CMK (cell line): ENCODE measurements at regions not wholly inside any gene's neighbourhood (a gene's known extent, or its start where the extent isn't known, plus 50 kb on each side); places are given as distances from the start of the nearest gene placed in this dataset.

Experiments used
- DNase-seq: peaks from one replicate; pipeline ENCODE4 v3.0.0-alpha.2; 2010; ENCODE audit warnings: low read depth

DNA sequence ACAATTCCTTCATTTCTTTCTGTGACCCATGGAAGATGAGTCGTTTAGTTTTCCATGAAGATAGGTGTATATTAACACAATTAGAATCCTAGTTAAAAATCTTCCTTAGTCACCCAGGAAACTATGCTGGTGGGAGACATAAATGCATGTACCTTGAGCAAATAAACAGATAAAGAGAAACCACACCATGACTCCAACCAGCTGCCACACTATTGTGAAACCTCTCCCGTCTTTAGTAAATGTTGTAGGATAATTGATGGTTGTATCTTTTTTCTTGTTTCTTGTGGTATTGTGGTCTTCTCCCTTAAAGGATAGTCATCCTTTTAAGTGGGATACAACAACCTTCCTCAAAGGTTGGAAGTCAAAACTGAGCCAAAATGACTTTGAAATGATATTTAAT lies 103.8 kb upstream of the LEF1 start:
- no peak for DNase-seq

DNA sequence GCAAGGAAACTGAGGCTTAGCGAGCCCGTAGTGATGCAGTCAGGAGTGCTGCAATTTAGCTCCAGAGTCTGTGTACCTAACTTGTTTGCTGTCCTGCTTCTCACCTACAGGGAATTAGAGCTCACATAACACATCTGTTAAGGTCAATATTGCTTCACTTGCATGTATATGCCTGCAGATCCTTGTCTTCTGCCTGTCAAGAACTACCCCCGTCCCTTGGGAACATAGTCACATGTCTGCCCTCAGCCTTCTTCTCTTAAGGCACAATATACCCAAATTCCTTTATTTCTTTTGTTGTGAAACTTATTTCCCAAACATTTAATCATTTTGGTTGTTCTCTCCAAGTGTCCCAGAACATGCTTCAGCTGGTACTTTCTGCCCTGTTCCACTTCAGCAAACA lies 103.3 kb upstream of the LEF1 start:
- no peak for DNase-seq

DNA sequence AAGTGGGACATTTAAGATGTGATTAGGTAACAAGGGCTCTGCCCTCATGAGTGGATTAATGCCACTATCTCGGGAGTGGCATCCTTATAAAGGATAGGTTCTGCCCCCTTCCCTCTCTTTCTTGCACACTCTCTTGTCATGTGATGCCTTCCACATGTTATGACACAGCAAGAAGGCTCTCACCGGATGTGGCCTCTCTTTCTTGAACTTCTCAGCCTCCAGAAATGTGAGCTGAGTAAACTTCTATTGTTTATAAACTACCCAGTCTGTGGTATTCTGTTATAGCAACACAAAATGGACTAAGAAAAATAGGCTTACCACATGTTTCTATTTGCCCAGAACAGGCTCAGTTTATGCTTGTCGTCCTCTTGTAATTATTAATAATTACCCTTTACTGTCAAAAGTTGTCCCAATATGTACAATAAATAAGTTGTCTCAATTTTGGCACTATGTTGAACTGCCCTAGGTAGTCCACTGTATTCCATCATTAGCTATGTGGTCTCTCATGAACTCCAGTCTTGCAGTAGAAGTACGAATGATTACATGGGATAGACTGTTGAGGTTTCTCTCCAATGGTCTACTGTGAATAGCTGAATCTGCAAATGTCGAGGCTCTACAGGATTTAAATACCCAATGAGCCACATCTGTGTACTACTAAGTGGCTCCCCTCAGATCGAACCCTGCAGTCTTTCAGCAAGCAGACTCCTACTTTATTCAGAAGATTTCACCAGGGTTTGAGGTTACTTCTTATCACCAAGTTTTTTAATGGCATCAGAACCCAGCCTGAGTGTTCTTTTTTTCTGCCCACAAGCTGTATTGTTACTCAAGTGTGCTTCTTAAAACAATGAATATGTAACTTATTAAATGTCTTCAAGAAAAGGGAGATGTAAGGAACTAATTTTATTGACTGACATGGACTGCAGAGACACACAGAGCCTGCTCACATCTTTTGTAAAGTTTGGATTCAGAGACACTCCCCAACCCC lies 102.0 kb upstream of the LEF1 start:
- no peak for DNase-seq

DNA sequence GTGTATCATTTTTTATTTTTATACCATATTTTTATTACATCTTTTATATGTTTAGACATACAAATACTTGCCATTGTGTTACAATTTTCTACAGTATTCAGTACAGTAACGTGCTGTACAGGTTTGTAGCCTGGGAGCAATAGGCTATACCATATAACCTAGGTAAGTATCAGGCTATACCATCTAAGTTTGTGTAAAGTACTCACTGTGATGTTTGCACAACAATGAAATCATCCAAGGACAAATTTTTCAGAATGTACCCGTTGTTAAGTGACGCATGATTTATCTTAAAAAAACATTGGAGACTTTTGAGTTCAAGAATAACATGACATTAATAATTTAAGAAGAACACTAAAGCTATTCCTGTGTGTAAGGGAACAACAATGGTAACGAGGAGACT lies 96.0 kb upstream of the LEF1 start:
- no peak for DNase-seq

DNA sequence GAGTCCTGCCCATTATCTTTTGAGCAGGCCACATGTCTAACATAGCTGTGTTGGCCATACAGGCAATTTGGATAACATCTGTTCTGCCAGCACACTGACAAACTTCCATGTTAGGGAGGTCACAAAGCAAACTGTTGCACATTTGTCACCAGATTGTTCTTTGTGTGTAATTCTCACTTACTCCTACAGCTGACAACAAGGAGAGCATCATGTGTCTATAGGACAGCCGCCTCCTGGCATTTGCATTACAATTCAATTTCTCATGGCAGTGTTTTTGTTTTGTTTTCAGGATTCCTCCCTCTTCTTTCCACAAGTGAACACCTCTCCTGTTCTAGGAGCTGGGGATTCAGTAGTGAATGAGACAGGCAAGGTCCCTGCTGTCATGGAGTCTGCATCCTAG lies 94.3 kb upstream of the LEF1 start:
- no peak for DNase-seq

DNA sequence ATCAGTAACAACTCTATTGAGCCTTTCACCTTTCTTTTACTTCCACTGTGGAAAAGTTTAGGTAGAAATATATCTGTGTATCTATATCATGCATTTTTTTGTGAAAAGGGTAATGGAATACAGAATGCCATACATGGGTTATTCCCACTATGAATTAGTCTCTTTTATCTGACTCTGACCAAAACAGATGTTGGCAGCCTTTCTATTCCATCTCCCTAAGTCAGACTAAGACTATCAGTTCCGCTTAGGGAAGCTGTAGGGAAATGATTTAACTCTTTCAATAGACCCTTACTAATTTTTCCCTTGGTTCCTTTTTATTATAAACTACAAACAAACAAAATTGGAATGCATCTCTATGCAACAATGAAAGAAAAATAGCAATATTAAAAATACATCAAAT lies 92.3 kb upstream of the LEF1 start:
- no peak for DNase-seq

DNA sequence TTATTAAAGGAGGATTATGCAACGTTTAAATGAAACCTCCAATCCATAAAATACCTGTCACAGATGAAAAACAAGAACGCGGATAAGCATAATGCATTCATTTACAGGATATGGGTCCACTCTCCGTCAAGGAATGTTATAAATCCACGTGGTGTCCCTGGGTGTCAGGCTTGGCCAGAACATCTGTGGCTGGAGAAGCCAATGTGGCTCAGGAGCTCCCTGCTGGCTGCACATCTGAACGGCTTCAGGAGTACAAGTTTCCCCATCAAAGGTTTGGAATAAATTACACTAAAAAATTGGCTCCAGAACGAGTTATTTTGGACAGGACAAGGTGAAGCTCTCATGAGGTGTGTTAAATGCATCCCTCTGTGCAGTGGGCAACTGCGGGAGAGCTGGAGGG lies 87.8 kb upstream of the LEF1 start:
- no peak for DNase-seq

DNA sequence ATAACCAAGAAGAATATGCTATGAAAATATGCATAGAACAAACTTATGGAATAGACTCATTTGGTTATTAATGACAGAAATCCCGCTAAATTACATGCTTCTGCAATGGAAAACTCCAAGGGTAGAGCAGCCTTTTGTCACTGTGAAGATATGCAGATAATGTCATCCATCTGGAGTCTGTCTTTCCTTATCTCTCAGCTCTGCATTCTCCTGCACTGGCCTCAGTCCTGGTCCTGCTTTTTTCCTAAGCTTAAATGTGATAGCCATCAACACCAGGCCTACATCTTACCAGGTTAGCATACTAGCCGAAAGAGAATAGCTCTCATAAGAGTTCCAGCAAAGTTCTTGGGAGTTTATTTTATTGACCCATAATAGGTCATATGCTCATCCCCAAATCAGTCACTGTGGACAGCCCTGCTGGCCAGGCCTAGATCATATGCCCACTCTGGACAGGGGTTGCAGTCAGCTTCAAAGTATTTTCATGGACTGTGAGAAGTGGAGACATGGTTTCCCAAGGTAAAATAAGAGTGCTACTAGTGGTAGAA lies 86.5 kb upstream of the LEF1 start:
- DNase-seq = no peak

DNA sequence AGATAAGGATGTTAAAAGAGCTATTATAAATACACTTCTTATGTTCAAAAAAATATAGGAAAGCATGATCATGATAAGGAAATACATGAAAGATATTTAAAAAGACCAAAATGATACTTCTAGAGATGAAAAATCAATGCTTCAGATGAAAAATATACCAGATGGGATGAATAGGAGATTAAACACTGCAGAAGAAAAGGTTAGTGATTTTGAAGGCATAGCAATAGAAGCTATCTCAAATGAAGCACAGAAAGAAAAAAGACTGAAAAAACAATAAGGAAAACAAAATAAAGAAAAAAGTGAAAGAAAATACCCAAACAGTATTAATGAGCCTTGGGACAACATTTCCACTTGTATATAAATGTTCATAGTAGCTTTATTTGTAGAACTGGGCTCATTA lies 80.7 kb upstream of the LEF1 start:
- DNase-seq = no peak

DNA sequence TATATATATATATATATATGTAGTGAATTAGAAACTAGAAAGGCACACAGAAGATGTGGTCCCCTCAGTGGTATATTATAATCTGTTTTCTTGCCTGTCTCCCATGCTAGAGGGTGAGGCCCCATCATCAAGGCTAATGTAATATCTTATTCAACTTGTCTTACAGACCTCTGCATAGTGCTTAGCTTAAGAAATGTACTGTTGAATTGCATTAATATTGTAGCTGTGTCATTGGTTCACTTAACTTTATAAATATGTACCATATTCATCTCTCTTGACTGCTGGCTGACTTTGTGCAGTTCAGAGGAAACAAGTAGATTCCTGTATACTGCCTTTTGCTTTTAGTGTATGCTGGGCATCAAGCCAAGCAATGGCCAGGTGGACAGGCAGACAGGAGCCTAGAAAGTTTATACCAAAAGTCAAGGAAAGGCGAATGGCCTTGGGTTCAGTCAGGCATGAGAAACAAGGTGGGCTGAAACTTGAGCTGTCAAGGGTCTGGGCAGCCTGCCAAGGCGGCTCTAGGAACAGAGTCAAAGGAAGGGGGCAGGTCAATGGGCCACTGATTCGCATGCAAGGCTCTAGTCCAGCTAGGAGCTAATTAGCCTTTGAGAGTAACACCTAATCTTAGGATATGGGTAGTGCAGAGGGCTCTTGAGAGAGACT lies 78.8 kb upstream of the LEF1 start:
- DNase-seq = no peak

DNA sequence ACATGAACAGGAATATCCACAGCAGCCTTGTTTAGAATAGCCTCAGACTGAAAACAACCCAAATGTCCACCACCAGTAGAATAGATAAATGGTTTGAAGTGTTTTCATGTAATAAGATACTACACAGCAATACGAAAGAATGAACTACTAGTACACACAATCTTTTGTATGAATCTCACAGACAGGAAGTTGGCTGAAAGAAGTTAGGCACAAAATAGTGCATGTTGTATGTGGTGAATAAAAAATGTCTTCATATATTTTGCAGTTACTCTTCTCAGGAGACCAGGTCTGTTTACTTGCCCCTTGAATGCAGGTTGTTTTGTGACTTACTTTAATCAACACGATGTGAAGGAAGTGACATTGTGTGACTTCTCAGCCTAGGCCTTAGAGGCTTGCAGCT lies 75.9 kb upstream of the LEF1 start:
- no peak for DNase-seq

DNA sequence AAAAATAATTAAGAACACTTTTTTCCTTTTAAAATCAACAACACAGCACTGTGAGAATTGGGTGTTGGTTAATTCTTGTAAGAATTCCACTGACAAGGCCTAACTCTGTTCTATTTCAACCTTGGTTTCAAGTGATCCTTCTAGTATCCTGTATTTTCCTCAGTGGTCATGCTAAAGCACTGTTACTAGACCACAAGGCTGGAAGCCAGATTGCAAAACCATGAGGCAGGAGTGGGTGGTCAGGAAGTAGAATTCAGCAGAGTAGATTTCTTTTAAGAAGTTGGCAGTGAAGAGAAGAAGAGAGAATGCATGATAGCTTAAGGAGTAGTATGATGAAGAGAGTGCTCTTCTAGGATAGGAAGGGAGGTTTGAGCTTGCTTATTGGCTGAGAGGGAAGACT lies 71.6 kb upstream of the LEF1 start:
- DNase-seq = no peak

DNA sequence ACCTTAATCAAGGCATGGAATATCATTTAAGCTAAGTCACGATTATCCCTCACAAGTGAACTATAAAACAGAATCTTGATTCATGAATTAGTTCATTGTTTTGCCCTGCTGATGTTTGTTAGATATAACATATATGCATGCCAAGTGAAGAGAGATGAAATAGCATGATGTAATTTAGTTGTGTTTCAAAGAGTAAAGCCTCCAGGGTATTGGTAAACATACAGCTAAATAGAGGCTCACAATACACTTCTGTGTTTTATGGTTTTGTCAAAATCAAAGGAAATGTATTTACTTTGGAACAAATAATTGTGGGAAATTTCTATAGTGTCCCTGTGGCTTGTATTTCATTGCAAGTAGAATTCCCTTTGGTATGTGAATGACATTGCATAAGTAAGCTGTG lies 69.0 kb upstream of the LEF1 start:
- no peak for DNase-seq

DNA sequence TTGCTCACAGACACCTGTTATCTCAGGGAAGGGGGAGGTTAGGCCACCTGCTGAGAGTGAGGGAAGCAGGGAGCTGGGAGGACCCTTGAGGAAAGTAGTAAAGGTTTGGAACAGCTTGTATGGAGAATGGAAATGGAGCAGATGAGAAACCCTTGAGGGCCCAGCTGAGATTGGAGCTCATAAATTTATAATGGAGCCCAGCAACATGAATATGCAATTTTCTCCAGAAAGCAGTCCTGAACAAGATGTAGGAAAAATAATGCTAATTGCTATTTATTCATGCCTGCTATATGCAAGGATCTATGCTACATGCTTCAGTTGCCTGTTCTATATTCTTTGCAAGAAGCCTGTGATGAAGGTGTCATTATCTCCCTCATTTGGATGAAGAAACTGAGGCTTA lies 67.5 kb upstream of the LEF1 start:
- DNase-seq = no peak

DNA sequence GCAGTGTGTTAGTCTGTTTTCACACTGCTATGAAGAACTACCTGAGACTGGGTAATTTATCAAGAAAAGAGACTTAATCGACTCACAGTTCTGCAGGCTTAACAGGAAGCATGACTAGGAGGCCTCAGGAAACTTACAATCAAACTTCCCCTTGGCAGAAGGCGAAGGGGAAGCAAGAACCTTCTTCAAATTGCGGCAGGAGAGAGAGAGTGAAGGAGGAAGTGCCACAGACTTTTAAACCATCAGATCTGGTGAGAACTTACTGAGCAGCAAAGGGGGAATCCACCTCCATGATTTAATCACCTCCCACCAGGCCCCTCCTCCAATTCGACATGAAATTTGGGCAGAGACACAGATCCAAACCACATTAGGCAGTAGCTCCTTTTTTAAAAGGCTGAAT lies 59.2 kb upstream of the LEF1 start:
- peak; percentile 36 for DNase-seq

DNA sequence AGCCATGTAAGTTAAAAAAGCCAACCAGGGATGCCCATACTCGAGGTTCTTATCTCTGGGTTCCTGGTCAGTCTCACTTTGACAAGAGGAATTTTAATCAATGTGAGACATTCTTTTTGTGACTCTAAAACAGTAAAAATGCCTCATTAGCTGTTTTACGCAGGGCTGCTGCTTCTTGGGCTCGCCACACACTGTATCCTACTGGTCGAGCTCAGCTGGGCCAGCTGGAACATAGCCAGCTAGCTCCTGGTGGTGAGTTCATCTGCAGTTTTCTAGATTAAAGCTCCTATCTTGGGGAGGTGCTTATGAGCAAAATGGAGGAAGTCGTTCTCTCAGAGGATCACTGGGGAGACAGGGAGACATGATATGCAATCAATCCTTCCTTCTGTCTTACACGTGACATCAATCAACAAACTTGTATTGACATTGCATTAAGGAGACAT lies 55.9 kb upstream of the LEF1 start:
- DNase-seq = peak; percentile 34

DNA sequence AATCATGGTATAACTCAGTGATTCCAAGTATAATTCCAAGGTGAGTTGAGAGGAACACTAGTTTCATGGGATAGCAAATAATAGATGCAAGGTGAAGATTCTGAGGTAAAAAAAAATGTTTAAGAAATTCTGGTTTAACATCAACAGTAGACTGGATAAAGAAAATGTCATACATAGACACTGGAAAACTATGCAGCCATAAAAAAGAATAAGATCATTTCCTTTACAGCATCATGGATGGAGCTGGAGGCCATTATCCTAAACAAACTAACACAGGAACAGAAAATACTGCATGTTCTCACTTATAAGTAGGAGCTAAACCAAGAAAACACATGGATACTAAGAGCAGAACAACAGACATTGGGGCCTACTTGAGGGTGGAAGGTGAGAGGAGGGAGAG lies 54.6 kb upstream of the LEF1 start:
- no peak for DNase-seq

DNA sequence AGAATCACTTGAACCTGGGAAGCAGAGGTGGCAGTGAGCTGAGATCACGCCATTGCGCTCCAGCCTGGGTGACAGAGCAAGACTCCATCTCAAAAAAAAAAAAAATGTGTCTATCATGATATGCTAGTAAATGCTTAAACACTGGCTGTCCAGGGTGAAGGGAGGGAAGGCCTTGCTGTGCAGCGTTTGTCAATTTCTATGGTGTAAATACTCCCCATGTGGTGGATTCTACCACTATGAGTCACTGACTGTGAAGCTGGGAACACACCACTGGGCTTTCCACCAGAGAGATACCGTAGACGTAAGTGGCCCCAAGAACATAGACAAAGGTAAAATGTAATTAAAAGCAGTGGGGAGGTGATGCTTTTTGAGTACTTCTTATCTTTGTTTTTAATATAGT lies 51.3 kb upstream of the LEF1 start:
- DNase-seq = no peak
